Breast epithelium (tissue), 3 donors: ENCODE measurements at regions not wholly inside any gene's neighbourhood (a gene's known extent, or its start where the extent isn't known, plus 50 kb on each side); places are given as distances from the start of the nearest gene placed in this dataset.

Experiments used
- CTCF ChIP-seq, 3 donors: fragments of 450-650 bp; IDR thresholded peaks; one replicate each; pipeline ENCODE4 v1.5.1; 2016 to 2017; ENCODE audit warnings: antibody characterized with exemption in 3 of 3, mild to moderate bottlenecking in 3 of 3, moderate library complexity in 3 of 3
- POLR2AphosphoS5 ChIP-seq, 3 donors: sonication (generic); formaldehyde crosslinking; IDR thresholded peaks; one replicate each; pipeline ENCODE4 v1.6.1; 2017; ENCODE audit warnings: antibody characterized with exemption in 3 of 3

DNA sequence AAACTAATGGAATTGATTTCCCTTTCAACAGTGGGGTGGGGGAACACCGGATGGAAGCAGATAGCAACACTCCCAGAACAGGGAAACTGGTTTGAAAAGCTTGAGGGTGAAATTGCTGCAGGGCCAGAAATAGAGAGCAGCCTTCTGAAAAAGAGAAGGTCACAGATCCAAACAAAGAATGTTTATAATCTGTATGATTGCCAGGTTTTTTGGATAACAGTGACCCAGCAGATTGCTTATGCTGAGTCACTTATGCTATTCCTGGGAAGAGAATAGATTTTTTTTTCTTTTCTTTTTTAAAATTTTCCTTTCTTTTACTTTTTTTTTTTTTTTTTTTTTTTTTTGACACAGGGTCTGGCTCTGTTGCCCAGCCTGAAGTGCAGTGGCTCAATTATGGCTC is 641.3 kb downstream of the KCNJ2 start:
- TF ChIP-seq CTCF (IDR thresholded peaks at IDR 0.05) (no peak), POLR2AphosphoS5 (IDR thresholded peaks at IDR 0.05) (no peak)
